AG04450 (cell line): ENCODE measurements at regions not wholly inside any gene's neighbourhood (a gene's known extent, or its start where the extent isn't known, plus 50 kb on each side); places are given as distances from the start of the nearest gene placed in this dataset.

ENCODE experiments used
- CTCF ChIA-PET: fragments of 300-600, 350-600 bp; formaldehyde crosslinking; extraction: SDS; loops from one replicate; lab custom pipeline; 2022; ENCODE audit warnings: antibody characterized with exemption, inconsistent platforms; lab: Charles Lee
- POLR2A ChIA-PET: fragments of 350-600 bp; formaldehyde crosslinking; extraction: SDS; loops from one replicate; lab custom pipeline; 2021; ENCODE audit warnings: antibody characterized with exemption, inconsistent platforms; lab: Yijun Ruan, JAX
- DNase-seq: peaks from one replicate; pipeline ENCODE4 v3.0.0-alpha.2; 2011; ENCODE audit warnings: low read depth, low spot score
- H3K27ac ChIP-seq: one replicate; pipeline ENCODE4 v1.5.1; 2012; ENCODE audit warnings: low read depth, low read length, control low read depth
- H3K27me3 ChIP-seq: one replicate; pipeline ENCODE4 v1.6.0; 2012; ENCODE audit warnings: low read length; ENCODE audit not compliant: control insufficient read depth, insufficient read depth
- H3K4me3 ChIP-seq: 2 replicates; pipeline ENCODE4 v1.5.1; 2011; ENCODE audit warnings: mild to moderate bottlenecking, low read depth, low read length, control low read depth
- H3K9me3 ChIP-seq: 2 replicates; pipeline ENCODE4 v1.5.1; 2012; ENCODE audit warnings: low read length; ENCODE audit not compliant: control insufficient read depth, insufficient read depth
- CTCF ChIP-seq: IDR thresholded peaks from 2 replicates; pipeline ENCODE4 v1.5.1; 2011; ENCODE audit warnings: low read depth, low read length, control low read depth, inconsistent platforms

DNA sequence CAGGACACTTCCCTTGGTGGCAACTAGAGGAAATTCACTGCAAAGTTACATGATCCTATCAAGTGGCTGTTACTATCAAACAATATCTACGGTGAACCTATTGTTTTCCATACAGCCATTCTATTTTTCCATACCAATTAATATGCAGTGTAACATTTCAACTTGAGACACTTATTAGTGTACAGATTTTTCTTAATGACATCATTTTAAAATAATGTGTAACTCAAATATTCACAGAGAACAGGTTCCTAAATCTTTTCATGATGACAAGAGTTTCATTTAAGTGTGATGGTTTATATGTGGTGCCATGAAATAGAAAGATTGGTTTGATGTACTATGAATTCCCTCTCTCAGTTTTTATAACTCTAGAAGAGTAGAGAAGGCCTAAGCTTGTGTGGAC, 291.2 kb upstream of the SOX5 start:
- no peak for DNase-seq
- Histone ChIP-seq H3K4me3 (no peak overlapping the region), H3K27me3 (no peaks in the 10 kb centered on the region), H3K27ac (no peak overlapping the region), H3K9me3 (no peaks in the 10 kb centered on the region)
- ChIA-PET POLR2A (no interaction called here), CTCF (no interaction called here)
- no peak for TF ChIP-seq CTCF

DNA sequence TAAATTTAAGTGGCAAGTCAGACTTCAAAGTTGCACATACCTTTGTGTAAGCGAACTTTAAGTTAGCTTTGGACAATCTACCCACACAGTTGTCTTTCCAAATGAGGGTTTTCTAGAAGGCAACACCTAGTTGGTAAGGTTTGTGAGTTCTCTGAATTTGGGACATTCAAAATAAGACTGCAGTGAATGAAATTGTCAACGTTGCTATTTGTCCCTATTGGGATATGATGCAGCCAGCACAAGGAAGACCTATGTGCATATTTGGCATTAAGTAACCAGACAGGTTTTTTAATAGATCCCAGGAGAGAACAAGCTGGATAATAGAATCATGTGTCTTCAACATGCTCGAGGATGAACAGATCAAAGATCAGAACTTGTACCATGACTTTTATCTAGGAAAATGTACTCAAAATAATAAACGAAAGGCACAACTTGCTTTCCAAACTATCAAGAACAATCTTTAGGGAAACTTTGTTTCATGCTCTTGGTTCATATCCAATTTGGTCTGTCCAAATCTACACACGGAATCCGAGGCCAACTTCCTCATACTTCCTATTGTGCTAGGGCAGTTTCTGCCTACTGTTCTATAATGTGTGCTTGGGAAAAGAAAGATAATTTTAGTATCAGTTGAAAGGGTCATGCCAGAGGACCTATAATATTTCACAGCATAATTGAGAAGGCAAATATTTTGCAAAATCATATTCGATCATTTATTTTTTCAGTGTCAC, 284.2 kb upstream of the SOX5 start:
- POLR2A ChIA-PET, result no interaction called here
- no peaks in the 10 kb centered on the region for H3K27me3 ChIP-seq
- no peak overlapping the region for H3K4me3 ChIP-seq
- no peak for DNase-seq
- H3K9me3 ChIP-seq, result no peaks in the 10 kb centered on the region
- no peak overlapping the region for H3K27ac ChIP-seq
- no peak for TF ChIP-seq CTCF
- CTCF ChIA-PET, result no interaction called here

GRCh38 chr12:24232531-24232930, 283.1 kb upstream of the SOX5 start:
- TF ChIP-seq CTCF, result no peak
- POLR2A ChIA-PET, result no interaction called here
- Histone ChIP-seq H3K27me3 (no peaks in the 10 kb centered on the region), H3K27ac (no peak overlapping the region), H3K9me3 (no peaks in the 10 kb centered on the region), H3K4me3 (no peak overlapping the region)
- CTCF ChIA-PET, result no interaction called here
- no peak for DNase-seq

GRCh38 chr12:24231298-24231697, 281.8 kb upstream of the SOX5 start:
- no peak overlapping the region for H3K4me3 ChIP-seq
- POLR2A ChIA-PET, result no interaction called here
- no peaks in the 10 kb centered on the region for H3K9me3 ChIP-seq
- DNase-seq, result no peak
- no peaks in the 10 kb centered on the region for H3K27me3 ChIP-seq
- no peak overlapping the region for H3K27ac ChIP-seq
- CTCF ChIA-PET, result no interaction called here
- TF ChIP-seq CTCF, result no peak

DNA sequence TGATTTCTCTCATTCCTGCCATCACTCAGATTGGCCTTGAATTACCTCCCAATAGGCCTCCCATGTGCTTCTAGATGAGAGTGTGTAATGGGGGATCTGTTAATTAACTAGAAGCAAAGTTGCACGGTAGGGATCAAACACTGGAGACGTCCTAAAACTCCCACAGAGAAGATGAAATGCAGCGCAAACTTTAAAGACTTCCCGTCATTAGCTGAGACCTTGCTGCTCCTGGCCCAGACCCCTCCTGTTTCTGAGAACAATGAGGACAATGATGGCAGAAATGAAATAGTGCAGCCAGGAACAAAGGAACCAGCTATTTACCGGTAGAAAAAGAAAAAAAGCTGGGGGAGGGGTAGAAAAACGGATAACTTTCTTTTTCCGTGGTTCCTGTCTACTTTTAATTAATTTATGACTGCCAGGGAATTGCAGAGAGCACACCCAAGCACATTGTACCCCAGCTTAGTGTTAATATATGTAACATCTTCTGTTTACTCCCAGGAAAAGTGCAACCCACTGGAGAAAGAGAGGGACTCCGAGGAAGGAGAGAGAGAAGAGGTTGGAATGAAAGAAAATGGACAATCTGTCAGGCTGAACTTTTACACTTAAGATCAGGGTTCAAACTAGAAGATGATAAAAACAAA, 280.7 kb upstream of the SOX5 start:
- TF ChIP-seq CTCF, result no peak
- ChIA-PET POLR2A (no interaction called here), CTCF (no interaction called here)
- H3K27ac ChIP-seq, result no peak overlapping the region
- H3K27me3 ChIP-seq, result no peaks in the 10 kb centered on the region
- no peak overlapping the region for H3K4me3 ChIP-seq
- DNase-seq, result no peak
- H3K9me3 ChIP-seq, result no peaks in the 10 kb centered on the region
